ENCODE measurements at regions not wholly inside any gene's neighbourhood (a gene's known extent, or its start where the extent isn't known, plus 50 kb on each side); places are given as distances from the start of the nearest gene placed in this dataset.

- Histone ChIP-seq H4K20me1 (ENCODE audit: insufficient read depth, low read length) (no peaks in the 10 kb centered on the region), H3K36me3 (ENCODE audit: control insufficient read depth, insufficient read depth, low read length) (no peaks in the 10 kb centered on the region), H2AFZ (replicated peaks; ENCODE audit: low read length, poor library complexity) (peak overlapping the region; percentile 64), H2AK9ac (replicated peaks; ENCODE audit: low read depth, low read length, poor library complexity) (peak overlapping the region; percentile 80), H4K91ac (ENCODE audit: insufficient read depth, low read depth, low read length) (peak overlapping the region; percentile 86), H2AK5ac (ENCODE audit: low read depth, low read length) (peak overlapping the region; percentile 88), H3K4me3 (ENCODE audit: insufficient read depth, low read depth, low read length) (no peak overlapping the region), H3K79me1 (ENCODE audit: low read depth in 1 of 2, low read length in 2 of 2) (peaks cover 0 to 5% of the 10 kb centered on the region in 2 experiments; a peak in 2 of 4 replicates), H3K56ac (ENCODE audit: extremely low read depth, insufficient read depth, low read length) (peak overlapping the region; percentile 32; the same call in 1 of the 2 replicates), H3K27ac (ENCODE audit: insufficient read depth, low read length) (peak overlapping the region; percentile 21; the same call in 1 of the 2 replicates), H2BK20ac (ENCODE audit: low read depth, low read length) (peak overlapping the region; percentile 94), H3K4ac (ENCODE audit: low read depth, low read length) (peak overlapping the region; percentile 82), H3K18ac (ENCODE audit: low read depth, low read length) (peak overlapping the region; percentile 63; the same call in 1 of the 2 replicates), H3K4me2 (ENCODE audit: low read depth, low read length) (no peak overlapping the region), H4K5ac (ENCODE audit: low read depth, low read length) (peak overlapping the region; percentile 52; the same call in 1 of the 2 replicates), H3K9ac (ENCODE audit: low read depth, low read length) (no peak overlapping the region), H2BK15ac (ENCODE audit: low read depth, low read length) (peak overlapping the region; percentile 99), H2BK5ac (ENCODE audit: low read depth, low read length, poor library complexity, severe bottlenecking) (peak overlapping the region; percentile 69), H4K8ac (ENCODE audit: low read depth in 2 of 2, low read length in 2 of 2) (peak overlapping the region; percentile 67 to 76), H3K9me1 (ENCODE audit: insufficient read depth, low read length) (peaks cover 16% of the 10 kb centered on the region; the same call in 1 of the 2 replicates), H3K14ac (replicated peaks; ENCODE audit: low read depth, low read length) (peak overlapping the region; percentile 76), H2BK120ac (ENCODE audit: low read depth, low read length) (peak overlapping the region; percentile 89), H3K27me3 (ENCODE audit: control insufficient read depth, insufficient read depth, low read length) (no peaks in the 10 kb centered on the region), H3K23ac (ENCODE audit: low read depth, low read length) (peak overlapping the region; percentile 80; the same call in 1 of the 2 replicates), H3K4me1 (ENCODE audit: control insufficient read depth, insufficient read depth, low read length) (peaks cover 13% of the 10 kb centered on the region), H3K9me3 (ENCODE audit: control insufficient read depth, insufficient read depth, low read length) (no peaks in the 10 kb centered on the region)
- no CpG with 5 or more reads among the region's 6 CpGs for WGBS, 2 experiments (ENCODE audit: extremely low coverage in 2 of 2, insufficient read length in 1 of 2)
- dilution Hi-C loops (cut with HindIII; ENCODE audit: low sequenced_read_pairs, unreplicated experiment) (no loop called here), in situ Hi-C loops (cut with MboI; ENCODE audit: low sequenced_read_pairs) (no loop called here), intact Hi-C loops (cut with micrococcal nuclease) (no loop called here)
- ChIA-PET POLR2A (ENCODE audit: unreplicated experiment) (no interaction called here), CTCF (interaction anchor here (1.6 kb wide), 1 partner anchor 9 kb away, joined by 5 read pairs; no protein-coding TSS in a partner anchor)
- TF ChIP-seq USF2 (IDR thresholded peaks at IDR 0.05; ENCODE audit: low read depth, low read length): peak; percentile 46; the same call in 1 of the 2 replicates
- no peak for TF ChIP-seq MAFK (IDR thresholded peaks at IDR 0.05; ENCODE audit: low read depth, low read length)
- TF ChIP-seq MXI1 (IDR thresholded peaks at IDR 0.05; ENCODE audit: borderline replicate concordance, low read depth, low read length): no peak
- no peak for TF ChIP-seq RCOR1 (IDR thresholded peaks at IDR 0.05; ENCODE audit: insufficient replicate concordance, low read length)
- DNase-seq: no peak
- no TSS peak for BruUV-seq (replicated peaks)
- ATAC-seq (ENCODE audit: low read depth): no peak
These were observed 149.4 kb upstream of the SLC1A4 start for GRCh38 chr2:64839844-64840243.

Measured in IMR-90 (cell line).